ENCODE measurements at regions not wholly inside any gene's neighbourhood (a gene's known extent, or its start where the extent isn't known, plus 50 kb on each side); places are given as distances from the start of the nearest gene placed in this dataset.
"Not testable (repeated sequence)": the region's sequence is repeated elsewhere in the genome, so short reads cannot be mapped to it uniquely, and the experiment has no call there.

DNA sequence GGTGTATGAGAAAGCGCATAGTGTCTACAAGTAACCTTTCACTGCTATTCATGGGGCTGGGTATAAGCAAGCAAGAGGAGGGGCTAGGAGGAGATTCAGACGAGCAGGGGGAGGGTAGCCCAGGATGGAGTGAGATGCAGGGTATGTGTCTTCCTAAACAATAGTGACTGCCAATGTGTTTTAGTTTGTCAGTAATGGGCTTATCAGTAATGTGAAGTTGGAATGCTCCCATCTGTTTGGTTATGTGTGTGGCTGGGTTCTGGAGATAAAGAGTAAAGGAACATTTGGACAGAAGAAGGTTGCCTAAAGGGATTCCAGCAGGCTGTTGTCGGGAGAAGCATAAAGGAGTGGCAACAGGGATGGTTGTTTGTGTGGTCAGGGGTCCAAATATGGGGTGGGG, 62.7 kb upstream of the EZR start:
- H3K27me3 ChIP-seq; H3K4me3 ChIP-seq; H3K27ac ChIP-seq; intact Hi-C loops (cut with DNase I); H3K36me3 ChIP-seq; DNase-seq: not testable (repeated sequence)
- Histone ChIP-seq H3K9me3 (peaks cover 0 to 14% (median 0%) of the 10 kb centered on the region in 3 donors), H3K4me1 (peaks cover 0 to 16% (median 0%) of the 10 kb centered on the region in 3 donors)
- WGBS, 2 donors: 70 to 79% methylated on average over 3 of the region's 3 CpGs

DNA sequence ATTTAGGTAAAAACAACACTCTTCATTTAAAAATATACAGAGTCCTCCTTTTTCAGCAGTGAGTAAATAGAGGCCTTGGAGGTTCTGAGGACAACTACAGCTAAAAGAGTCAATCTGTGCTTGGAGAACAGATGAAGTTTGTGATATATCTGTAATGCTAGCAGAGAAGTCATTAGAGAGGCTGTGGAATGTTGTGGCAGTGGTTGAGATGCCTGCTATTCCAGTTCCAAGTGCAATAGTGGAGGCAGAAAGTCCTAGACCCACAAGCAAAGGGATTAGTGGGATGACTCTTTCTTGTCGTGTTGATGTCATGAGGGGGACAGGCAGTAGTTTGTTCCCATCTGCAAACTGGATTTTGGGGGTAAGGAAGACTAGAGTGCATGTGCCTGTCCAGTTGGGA, 62.1 kb upstream of the EZR start:
- H3K36me3 ChIP-seq; DNase-seq; H3K27me3 ChIP-seq; intact Hi-C loops (cut with DNase I); H3K4me3 ChIP-seq; H3K27ac ChIP-seq: not testable (repeated sequence)
- peaks cover 0 to 14% (median 0%) of the 10 kb centered on the region in 3 donors for H3K9me3 ChIP-seq
- 50 to 54% methylated on average over 1 of the region's 1 CpG for WGBS, 2 donors
- H3K4me1 ChIP-seq: peaks cover 0 to 13% (median 0%) of the 10 kb centered on the region in 3 donors

DNA sequence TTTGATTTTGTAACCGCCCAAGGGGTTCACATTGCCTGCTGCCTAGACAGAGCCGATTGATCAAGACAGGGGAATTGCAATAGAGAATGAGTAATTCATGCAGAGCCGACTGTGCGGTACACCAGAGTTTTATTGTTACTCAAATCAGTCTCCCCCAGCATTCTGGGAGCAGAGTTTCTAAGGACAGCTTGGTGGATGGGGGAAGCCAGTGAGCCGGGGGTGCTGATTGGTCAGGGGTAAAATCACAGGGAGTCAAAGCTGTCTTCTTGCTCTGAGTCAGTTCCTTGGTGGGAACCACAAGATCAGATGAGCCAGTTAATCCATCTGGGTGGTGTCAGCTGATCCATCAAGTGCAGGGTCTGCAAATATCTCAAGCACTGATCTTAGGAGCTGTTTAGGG, 60.0 kb upstream of the EZR start:
- Histone ChIP-seq H3K4me1 (no peaks in the 10 kb centered on the region), H3K27me3 (peaks cover 0 to 9% (median 0%) of the 10 kb centered on the region in 4 donors), H3K4me3 (no peak overlapping the region), H3K9me3 (peaks cover 0 to 14% (median 0%) of the 10 kb centered on the region in 3 donors), H3K27ac (no peak overlapping the region), H3K36me3 (no peaks in the 10 kb centered on the region)
- no peak for DNase-seq
- intact Hi-C loops (cut with DNase I): no loop called here
- 69 to 88% methylated on average over 4 to 5 of the region's 5 CpGs for WGBS, 2 donors
- no peak for TF ChIP-seq POLR2A (IDR thresholded peaks at IDR 0.05)
- TF ChIP-seq, protein P1, sequence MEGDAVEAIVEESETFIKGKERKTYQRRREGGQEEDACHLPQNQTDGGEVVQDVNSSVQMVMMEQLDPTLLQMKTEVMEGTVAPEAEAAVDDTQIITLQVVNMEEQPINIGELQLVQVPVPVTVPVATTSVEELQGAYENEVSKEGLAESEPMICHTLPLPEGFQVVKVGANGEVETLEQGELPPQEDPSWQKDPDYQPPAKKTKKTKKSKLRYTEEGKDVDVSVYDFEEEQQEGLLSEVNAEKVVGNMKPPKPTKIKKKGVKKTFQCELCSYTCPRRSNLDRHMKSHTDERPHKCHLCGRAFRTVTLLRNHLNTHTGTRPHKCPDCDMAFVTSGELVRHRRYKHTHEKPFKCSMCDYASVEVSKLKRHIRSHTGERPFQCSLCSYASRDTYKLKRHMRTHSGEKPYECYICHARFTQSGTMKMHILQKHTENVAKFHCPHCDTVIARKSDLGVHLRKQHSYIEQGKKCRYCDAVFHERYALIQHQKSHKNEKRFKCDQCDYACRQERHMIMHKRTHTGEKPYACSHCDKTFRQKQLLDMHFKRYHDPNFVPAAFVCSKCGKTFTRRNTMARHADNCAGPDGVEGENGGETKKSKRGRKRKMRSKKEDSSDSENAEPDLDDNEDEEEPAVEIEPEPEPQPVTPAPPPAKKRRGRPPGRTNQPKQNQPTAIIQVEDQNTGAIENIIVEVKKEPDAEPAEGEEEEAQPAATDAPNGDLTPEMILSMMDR (IDR thresholded peaks at IDR 0.05): no peak

DNA sequence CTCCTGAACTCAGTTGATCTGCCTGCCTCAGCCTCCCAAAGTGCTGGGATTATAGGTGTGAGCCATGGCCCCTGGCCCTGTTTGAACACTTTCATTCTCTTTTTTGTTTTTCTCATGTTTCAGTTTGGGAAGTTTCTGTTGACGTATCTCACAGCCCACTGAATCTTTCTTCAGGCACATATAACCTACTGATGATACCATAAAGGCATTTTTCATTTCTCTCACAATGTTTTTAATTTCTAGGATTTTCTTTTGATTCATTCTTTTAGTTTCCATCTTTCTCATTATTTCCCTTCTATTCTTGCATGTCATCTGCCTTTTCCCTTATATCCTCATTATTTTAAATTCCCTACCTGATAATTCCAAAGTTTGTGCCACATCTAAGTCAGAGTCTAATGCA, 58.5 kb upstream of the EZR start:
- TF ChIP-seq, protein P1 (IDR thresholded peaks at IDR 0.05): no peak
- TF ChIP-seq POLR2A (IDR thresholded peaks at IDR 0.05): no peak
- Histone ChIP-seq H3K4me3 (no peak overlapping the region), H3K27me3 (peaks cover 0 to 9% (median 0%) of the 10 kb centered on the region in 4 donors)

DNA sequence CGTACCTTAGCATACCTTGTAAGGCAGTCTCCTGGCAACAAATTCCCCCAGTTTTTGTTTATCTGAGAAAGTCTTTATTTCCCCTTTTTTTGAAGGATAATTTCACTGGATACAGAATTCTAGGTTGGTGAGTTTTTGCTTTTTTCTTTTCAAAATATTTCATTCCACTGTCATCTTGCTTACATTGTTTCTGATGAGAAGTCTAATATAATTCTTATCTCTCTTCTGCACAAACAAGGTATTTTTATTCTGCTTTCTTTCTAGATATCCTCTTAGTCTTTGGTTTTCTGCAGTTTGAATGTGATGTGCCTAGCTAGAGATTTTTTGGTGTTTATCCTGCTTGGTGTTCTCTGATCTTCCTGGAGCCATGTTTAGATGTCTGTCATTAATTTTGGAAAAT, 57.7 kb upstream of the EZR start:
- H3K36me3 ChIP-seq: no peaks in the 10 kb centered on the region
- TF ChIP-seq, protein P1 (IDR thresholded peaks at IDR 0.05): no peak
- no peak for TF ChIP-seq POLR2A (IDR thresholded peaks at IDR 0.05)
- no peak overlapping the region for H3K27ac ChIP-seq
- DNase-seq: no peak
- peaks cover 0 to 14% (median 0%) of the 10 kb centered on the region in 3 donors for H3K9me3 ChIP-seq
- 83 to 93% methylated on average over 1 of the region's 1 CpG for WGBS, 2 donors
- no peak overlapping the region for H3K4me3 ChIP-seq
- peaks cover 0 to 9% (median 0%) of the 10 kb centered on the region in 4 donors for H3K27me3 ChIP-seq
- intact Hi-C loops (cut with DNase I): no loop called here
- H3K4me1 ChIP-seq: no peaks in the 10 kb centered on the region

More for the DNA sequence above, 58.5 kb upstream of the EZR start:
- Histone ChIP-seq H3K4me1 (no peaks in the 10 kb centered on the region), H3K27ac (no peak overlapping the region), H3K9me3 (peaks cover 0 to 14% (median 0%) of the 10 kb centered on the region in 3 donors), H3K36me3 (no peaks in the 10 kb centered on the region)
- intact Hi-C loops (cut with DNase I): no loop called here
- WGBS, 2 donors: 91 to 92% methylated on average over 1 of the region's 1 CpG
- DNase-seq: no peak

DNA sequence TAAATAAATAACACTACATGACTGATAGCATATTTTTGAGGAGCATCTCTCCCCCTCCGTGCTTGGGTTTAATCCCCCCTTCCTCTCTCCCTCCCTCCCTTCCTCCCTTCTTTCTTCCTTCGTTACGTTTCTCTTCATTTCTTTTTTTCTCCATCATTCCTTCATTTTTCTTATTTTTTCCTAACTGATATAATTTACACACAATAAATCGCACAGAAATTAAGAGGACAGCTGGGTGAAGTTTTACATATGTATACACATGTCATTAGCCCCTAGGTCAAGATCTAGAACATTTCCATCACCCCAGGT, 51.4 kb upstream of the EZR start:
- peaks cover 0 to 46% (median 3%) of the 10 kb centered on the region in 3 donors for H3K4me1 ChIP-seq
- no peak for DNase-seq
- WGBS, 2 donors: 88 to 92% methylated on average over 4 of the region's 4 CpGs
- H3K36me3 ChIP-seq: no peaks in the 10 kb centered on the region
- peaks cover 0 to 4% (median 0%) of the 10 kb centered on the region in 4 donors for H3K27me3 ChIP-seq
- intact Hi-C loops (cut with DNase I): no loop called here
- H3K9me3 ChIP-seq: no peaks in the 10 kb centered on the region
- H3K4me3 ChIP-seq: no peak overlapping the region
- TF ChIP-seq, protein P1 (IDR thresholded peaks at IDR 0.05): no peak
- no peak for TF ChIP-seq POLR2A (IDR thresholded peaks at IDR 0.05)
- H3K27ac ChIP-seq: peak overlapping the region; percentile 90 to 94 (median 92)

All from esophagus squamous epithelium (tissue), 5 donors.